Rectal smooth muscle tissue (tissue), 1 donor: ENCODE measurements at regions not wholly inside any gene's neighbourhood (a gene's known extent, or its start where the extent isn't known, plus 50 kb on each side); places are given as distances from the start of the nearest gene placed in this dataset.

Source experiments
- H3K27ac ChIP-seq: one replicate; pipeline ENCODE4 v1.7.0; 2013; ENCODE audit warnings: low read depth, low read length, inconsistent platforms
- H3K27me3 ChIP-seq: one replicate; pipeline ENCODE4 v1.7.0; 2013; ENCODE audit warnings: low read length; ENCODE audit not compliant: control insufficient read depth, insufficient read depth
- H3K36me3 ChIP-seq: one replicate; pipeline ENCODE4 v1.7.0; 2013; ENCODE audit warnings: low read length; ENCODE audit not compliant: control insufficient read depth, insufficient read depth
- H3K4me1 ChIP-seq: one replicate; pipeline ENCODE4 v1.7.0; 2013; ENCODE audit warnings: low read length; ENCODE audit not compliant: control insufficient read depth, insufficient read depth
- H3K4me3 ChIP-seq: one replicate; pipeline ENCODE4 v1.7.0; 2013; ENCODE audit warnings: low read length
- H3K9ac ChIP-seq: one replicate; pipeline ENCODE4 v1.7.0; 2013; ENCODE audit warnings: low read length

DNA sequence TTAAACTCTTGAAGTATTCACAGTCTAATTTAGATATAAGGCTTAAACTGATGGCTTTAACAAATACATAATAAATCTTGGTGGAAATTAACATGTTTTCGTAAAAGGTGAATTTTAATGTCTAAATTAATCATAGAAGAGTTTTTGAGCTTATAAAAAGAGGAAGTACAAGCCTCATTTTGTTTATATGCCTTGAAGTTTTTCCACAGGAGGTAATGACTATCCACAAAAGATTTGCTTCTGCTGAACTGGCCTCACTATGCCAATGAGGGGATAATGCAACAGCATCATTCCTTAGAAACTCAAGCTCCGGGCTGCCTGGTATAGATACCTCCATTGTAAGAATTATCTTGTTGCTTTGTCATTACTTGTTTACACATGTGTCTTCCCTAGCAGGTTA, 175.6 kb downstream of the DUSP6 start:
- H3K36me3 ChIP-seq, result no peaks in the 10 kb centered on the region
- H3K4me1 ChIP-seq, result peaks cover 3% of the 10 kb centered on the region
- H3K27me3 ChIP-seq, result no peaks in the 10 kb centered on the region
- no peak overlapping the region for H3K9ac ChIP-seq
- no peak overlapping the region for H3K4me3 ChIP-seq
- no peak overlapping the region for H3K27ac ChIP-seq

DNA sequence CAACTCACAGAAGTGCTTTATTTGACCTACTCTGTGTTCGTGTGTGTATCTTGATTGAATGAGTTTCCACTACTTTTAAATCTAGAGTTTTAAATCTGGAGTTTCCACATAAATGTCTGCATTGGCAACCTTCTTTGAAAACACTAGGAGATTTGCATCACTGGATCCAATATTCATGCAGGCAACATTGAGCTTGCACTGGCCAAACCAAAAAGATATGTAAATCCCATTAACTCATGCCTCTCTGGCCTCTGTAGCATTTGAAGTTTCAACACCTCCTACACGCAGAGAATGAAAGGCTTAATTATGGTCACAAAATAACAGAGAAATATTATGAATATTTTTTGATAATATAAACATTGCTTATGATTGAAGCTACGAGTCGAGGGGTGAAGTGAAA, 178.6 kb downstream of the DUSP6 start:
- no peaks in the 10 kb centered on the region for H3K36me3 ChIP-seq
- H3K27ac ChIP-seq, result no peak overlapping the region
- no peaks in the 10 kb centered on the region for H3K4me1 ChIP-seq
- no peak overlapping the region for H3K4me3 ChIP-seq
- H3K27me3 ChIP-seq, result no peaks in the 10 kb centered on the region
- H3K9ac ChIP-seq, result no peak overlapping the region

GRCh38 chr12:89173096-89173495, 179.2 kb downstream of the DUSP6 start:
- H3K27me3 ChIP-seq, result no peaks in the 10 kb centered on the region
- H3K4me3 ChIP-seq, result no peak overlapping the region
- H3K36me3 ChIP-seq, result no peaks in the 10 kb centered on the region
- no peaks in the 10 kb centered on the region for H3K4me1 ChIP-seq
- H3K27ac ChIP-seq, result no peak overlapping the region
- no peak overlapping the region for H3K9ac ChIP-seq

DNA sequence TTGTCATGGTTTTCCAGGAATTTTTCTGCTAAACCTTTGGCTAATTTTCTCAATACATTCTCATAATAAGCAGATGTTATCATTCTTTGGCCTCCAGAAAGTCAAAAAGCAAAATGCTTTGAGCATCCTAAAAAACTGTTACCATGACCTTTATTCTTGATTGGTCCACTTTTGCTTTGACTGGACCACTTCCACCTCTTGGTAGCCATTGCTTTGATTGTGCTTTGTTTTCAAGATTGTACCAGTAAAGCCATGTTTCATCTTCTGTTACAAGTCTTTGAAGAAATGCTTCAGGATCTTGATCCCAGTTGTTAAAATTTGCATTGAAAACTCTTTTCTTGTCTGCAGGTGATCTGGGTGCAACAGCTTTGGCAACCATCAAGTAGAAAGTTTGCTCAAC, 180.1 kb downstream of the DUSP6 start:
- Histone ChIP-seq H3K27ac (no peak overlapping the region), H3K27me3 (no peaks in the 10 kb centered on the region), H3K36me3 (no peaks in the 10 kb centered on the region), H3K4me1 (no peaks in the 10 kb centered on the region), H3K4me3 (no peak overlapping the region), H3K9ac (no peak overlapping the region)

- Histone ChIP-seq H3K27me3 (no peaks in the 10 kb centered on the region), H3K4me3 (no peak overlapping the region), H3K36me3 (no peaks in the 10 kb centered on the region), H3K27ac (no peak overlapping the region), H3K9ac (no peak overlapping the region), H3K4me1 (peaks cover 9% of the 10 kb centered on the region)
Measured at GRCh38 chr12:89169321-89169720, 183.0 kb downstream of the DUSP6 start.

DNA sequence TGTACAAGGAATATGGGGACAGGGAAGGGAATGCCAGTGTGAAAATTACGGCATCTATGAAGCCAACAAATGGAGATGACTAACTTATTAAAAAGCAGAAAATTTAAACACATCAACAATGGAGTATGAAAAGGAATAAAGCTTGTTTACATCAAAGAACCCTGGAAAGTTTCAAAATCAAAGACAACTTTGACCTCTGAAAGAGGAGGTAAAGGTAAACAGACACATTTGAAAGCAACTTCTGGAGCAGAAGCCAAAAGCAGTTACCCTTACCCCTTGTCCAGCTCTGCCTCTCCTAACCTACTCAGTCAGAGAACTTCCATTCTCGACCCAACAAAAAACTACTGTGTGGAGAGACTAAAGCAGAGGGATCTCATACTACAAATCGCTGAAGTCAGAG, 184.3 kb downstream of the DUSP6 start:
- peaks cover 15% of the 10 kb centered on the region for H3K4me1 ChIP-seq
- H3K4me3 ChIP-seq, result no peak overlapping the region
- no peaks in the 10 kb centered on the region for H3K27me3 ChIP-seq
- no peak overlapping the region for H3K27ac ChIP-seq
- no peak overlapping the region for H3K9ac ChIP-seq
- H3K36me3 ChIP-seq, result no peaks in the 10 kb centered on the region

DNA sequence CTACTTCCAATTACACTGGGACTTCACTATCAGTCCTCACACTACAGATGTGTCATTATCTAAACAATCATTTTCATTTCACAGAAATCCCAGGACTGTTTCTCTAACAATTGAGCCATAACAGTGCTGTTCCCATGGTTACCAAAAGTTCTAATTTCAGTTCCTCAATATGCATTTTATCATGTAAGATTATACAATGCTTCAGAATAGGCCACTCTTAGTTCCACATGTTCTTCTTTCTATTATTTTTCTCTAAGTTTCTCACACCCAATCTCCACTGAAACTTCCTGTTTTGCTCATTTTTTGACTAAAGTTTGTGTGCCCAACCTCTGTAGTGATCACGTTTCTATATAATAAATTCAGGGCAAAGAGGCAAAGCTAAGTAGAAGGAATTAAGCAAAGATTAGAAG, 185.8 kb downstream of the DUSP6 start:
- Histone ChIP-seq H3K27ac (no peak overlapping the region), H3K27me3 (no peaks in the 10 kb centered on the region), H3K4me1 (peaks cover 21% of the 10 kb centered on the region), H3K4me3 (no peak overlapping the region), H3K36me3 (no peaks in the 10 kb centered on the region), H3K9ac (no peak overlapping the region)

GRCh38 chr12:89166121-89166520, 186.2 kb downstream of the DUSP6 start:
- Histone ChIP-seq H3K9ac (no peak overlapping the region), H3K27ac (no peak overlapping the region), H3K4me3 (no peak overlapping the region), H3K36me3 (no peaks in the 10 kb centered on the region), H3K27me3 (no peaks in the 10 kb centered on the region), H3K4me1 (peaks cover 21% of the 10 kb centered on the region)

DNA sequence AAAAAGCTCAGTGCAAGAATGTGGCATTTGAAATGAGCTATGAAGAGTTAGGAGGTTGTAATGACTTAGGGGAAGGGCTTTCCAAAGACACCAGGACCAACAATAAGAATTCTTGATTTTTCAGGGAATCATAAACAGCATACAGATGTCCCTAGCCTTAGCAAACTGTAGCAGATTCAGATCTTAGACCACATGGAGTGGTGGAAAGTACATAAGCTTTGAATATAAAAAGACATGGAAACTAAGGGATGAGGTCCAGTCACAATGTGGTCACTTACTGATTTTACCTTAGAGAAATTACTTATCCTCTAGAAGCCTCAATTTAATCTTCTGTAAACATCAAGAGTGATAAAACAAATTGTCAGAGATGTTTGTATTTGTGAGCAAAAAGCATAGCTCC, 186.6 kb downstream of the DUSP6 start:
- Histone ChIP-seq H3K4me1 (peaks cover 21% of the 10 kb centered on the region), H3K9ac (no peak overlapping the region), H3K36me3 (no peaks in the 10 kb centered on the region), H3K27me3 (no peaks in the 10 kb centered on the region), H3K27ac (no peak overlapping the region), H3K4me3 (no peak overlapping the region)

DNA sequence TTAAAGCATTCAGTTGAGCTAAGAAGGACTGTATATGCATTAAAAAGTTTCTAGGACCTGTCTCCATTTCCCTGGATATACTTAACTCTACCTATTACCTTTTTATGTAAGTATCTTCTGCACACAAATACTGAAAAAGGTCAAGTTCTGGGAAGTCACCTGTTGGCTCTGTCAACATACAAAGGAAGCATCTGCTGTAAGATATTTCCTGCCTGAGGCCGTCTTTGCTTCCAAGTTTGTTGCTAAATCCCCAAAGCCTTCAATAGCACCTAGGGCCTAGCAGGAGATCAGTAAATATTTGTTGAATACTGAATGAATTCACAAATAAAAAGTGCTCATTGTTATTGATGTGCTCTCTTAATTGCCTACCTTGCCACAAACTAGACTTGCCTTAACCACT, 188.4 kb downstream of the DUSP6 start:
- no peak overlapping the region for H3K27ac ChIP-seq
- no peaks in the 10 kb centered on the region for H3K36me3 ChIP-seq
- H3K9ac ChIP-seq, result no peak overlapping the region
- H3K27me3 ChIP-seq, result no peaks in the 10 kb centered on the region
- no peak overlapping the region for H3K4me3 ChIP-seq
- peaks cover 21% of the 10 kb centered on the region for H3K4me1 ChIP-seq

GRCh38 chr12:89162589-89163261, 189.6 kb downstream of the DUSP6 start:
- no peaks in the 10 kb centered on the region for H3K27me3 ChIP-seq
- no peaks in the 10 kb centered on the region for H3K36me3 ChIP-seq
- peaks cover 21% of the 10 kb centered on the region for H3K4me1 ChIP-seq
- H3K27ac ChIP-seq, result peak overlapping the region; percentile 19
- H3K9ac ChIP-seq, result no peak overlapping the region
- no peak overlapping the region for H3K4me3 ChIP-seq

GRCh38 chr12:89161557-89161956, 190.7 kb downstream of the DUSP6 start:
- H3K4me3 ChIP-seq, result no peak overlapping the region
- H3K36me3 ChIP-seq, result no peaks in the 10 kb centered on the region
- H3K27me3 ChIP-seq, result no peaks in the 10 kb centered on the region
- H3K27ac ChIP-seq, result no peak overlapping the region
- H3K4me1 ChIP-seq, result peaks cover 21% of the 10 kb centered on the region
- no peak overlapping the region for H3K9ac ChIP-seq

DNA sequence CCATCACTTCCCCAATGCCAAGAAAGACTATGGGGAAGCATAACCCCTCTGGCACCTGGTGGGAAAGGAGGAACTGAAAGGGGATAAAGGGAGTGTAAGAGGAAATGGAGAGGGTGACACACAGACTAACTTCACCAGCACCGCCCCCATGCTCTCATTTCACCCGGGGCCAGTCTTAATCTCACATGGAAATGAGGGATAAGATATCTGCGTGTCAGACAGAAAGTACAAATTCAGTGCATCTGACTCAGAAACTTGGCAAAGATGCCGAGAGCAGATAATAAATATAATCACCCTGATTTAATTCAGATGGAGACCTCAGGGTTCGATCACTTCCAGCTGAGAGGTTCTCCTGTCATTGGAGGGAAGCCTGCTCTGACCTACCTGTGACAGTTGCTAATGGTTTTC, 191.6 kb downstream of the DUSP6 start:
- no peak overlapping the region for H3K4me3 ChIP-seq
- H3K27ac ChIP-seq, result no peak overlapping the region
- peaks cover 14% of the 10 kb centered on the region for H3K4me1 ChIP-seq
- no peaks in the 10 kb centered on the region for H3K27me3 ChIP-seq
- no peaks in the 10 kb centered on the region for H3K36me3 ChIP-seq
- no peak overlapping the region for H3K9ac ChIP-seq
